Mucosa of gallbladder (tissue), 1 donor: ENCODE measurements at regions not wholly inside any gene's neighbourhood (a gene's known extent, or its start where the extent isn't known, plus 50 kb on each side); places are given as distances from the start of the nearest gene placed in this dataset.
"Not testable (repeated sequence)": the region's sequence is repeated elsewhere in the genome, so short reads cannot be mapped to it uniquely, and the experiment has no call there.

Experiments used
- DNase-seq: peaks from one replicate; pipeline ENCODE4 v3.0.0-alpha.2; 2020; ENCODE audit warnings: low spot score
- donor health status: DM: no; HTN: no; CAD: no.

- DNase-seq: not testable (repeated sequence)
These were observed 116.1 kb upstream of the GJE1 start for GRCh38 chr6:142016666-142017065.

- not testable (repeated sequence) for DNase-seq
These were observed 117.3 kb upstream of the GJE1 start for GRCh38 chr6:142015463-142015862.

DNA sequence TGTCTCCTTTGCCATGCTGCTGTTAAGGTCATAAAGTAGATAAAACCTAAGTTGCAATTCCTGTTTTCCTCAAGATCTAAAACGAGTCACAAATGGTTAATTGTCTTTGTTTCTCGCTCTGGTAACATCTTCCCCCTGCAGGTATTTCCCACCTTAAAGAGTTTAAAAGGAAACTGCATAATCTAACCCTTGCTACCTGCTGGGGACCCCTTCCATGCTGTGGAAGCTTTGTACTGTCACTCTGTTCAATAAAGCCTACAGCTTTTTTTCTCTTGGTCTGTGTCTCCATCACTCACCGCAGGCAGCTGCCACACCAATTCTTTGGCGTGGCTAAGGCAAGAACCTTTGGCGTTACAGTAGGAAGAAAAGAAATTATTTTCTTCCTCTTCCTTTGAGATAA, 117.7 kb upstream of the GJE1 start:
- DNase-seq: no peak

DNA sequence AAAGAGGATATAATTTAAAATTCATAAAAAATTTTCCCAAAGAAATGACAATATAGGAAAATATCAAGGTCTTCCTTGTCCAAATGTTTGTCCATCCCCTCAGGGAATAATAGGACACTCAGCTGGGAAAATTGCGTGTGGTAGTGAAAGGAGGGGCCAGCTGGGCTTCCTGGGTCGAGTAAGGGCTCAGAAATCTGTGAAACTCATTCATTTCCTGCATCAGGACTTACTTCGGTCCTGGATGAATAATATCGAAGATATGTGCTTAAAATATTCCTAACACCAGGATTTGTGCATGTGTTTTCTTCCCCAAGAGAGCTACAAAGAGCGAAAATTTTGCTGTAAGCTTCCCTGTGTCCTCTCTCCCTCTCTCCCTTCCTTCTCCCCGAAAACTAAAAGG, 118.2 kb upstream of the GJE1 start:
- no peak for DNase-seq

DNA sequence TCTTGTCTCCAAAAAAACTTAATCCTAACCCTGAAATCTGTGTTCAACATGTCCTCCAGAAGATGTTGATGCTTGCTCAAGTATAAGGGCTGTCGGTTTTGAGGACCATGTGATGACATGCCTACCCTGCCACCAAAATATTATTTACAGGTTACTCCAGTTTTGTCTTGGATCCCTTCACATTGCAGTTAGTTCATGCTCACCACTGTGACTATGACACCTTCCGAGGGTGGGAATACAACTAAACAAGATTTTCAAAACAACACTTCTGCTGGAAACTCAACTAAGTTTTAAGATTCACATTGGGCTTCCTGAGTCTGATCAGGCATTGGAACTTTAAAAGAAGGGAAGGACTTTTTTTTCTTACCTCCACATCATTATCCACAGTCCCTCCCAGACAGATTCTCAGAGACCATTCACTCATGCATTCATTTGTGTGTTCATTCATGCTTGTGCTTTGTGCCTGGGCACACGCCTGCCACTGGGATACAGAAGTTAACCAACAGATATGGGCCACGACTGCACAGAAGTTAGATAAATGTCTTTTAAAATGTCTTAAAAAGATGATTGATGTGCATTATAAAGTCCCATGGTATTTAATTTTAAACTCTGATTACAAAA, 118.7 kb upstream of the GJE1 start:
- no peak for DNase-seq

GRCh38 chr6:142013287-142013686, 119.4 kb upstream of the GJE1 start:
- DNase-seq: no peak

GRCh38 chr6:142011775-142012174, 121.0 kb upstream of the GJE1 start:
- DNase-seq: no peak

DNA sequence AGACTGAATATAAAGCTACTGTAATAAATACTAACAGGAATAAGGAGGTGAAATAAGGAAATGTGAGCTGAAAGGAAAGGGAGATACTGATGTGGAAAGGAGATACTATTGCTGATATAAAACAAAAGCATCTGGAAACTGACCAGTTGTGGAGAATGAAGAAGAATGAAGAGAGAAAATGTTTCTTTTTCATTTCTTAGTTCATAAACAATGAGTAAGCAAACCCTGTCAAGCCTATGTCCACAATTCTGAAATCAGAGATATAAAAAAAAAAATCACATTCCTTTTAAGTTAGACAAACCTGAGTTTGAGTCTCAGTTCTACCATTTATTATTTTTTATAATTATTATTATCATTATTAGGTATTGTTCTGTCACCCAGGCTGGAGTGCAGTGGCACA, 121.6 kb upstream of the GJE1 start:
- DNase-seq: no peak

DNA sequence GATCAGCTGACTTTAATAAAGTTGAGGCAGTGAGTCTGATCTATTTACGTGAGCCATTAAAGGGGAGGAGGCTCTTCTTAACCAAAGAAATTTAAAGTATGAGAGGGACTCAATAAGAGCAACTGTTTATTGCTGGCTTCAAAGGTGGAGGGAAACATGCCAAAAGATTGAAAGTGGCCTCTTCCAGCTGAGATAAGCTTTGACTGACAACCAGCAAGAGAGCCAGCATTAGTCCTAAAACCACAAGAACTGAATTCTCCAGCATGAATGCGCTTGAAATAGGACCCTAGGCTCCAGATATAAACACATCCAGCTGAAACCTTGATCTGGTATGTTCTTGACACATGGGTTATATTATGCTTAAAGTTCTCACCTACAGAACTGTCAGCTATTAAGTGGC, 123.1 kb upstream of the GJE1 start:
- no peak for DNase-seq

DNA sequence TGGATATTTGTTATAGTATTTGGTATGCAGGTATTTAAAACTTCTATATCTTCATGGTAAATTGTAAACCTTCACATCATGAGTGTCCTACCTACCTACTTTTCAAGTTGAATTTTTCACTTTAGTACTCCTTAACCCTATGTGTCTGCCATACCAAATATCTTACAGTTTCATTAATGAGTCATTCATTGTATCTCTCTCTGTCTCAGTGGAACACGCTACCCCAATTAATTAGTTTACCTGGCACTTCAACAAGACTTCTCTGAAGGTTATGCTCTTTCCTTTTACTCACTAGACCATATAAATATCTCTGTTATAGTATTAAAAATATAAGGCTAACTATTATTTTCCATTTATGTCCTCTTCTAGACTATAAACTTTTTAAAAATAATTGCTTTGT, 123.9 kb upstream of the GJE1 start:
- no peak for DNase-seq

DNA sequence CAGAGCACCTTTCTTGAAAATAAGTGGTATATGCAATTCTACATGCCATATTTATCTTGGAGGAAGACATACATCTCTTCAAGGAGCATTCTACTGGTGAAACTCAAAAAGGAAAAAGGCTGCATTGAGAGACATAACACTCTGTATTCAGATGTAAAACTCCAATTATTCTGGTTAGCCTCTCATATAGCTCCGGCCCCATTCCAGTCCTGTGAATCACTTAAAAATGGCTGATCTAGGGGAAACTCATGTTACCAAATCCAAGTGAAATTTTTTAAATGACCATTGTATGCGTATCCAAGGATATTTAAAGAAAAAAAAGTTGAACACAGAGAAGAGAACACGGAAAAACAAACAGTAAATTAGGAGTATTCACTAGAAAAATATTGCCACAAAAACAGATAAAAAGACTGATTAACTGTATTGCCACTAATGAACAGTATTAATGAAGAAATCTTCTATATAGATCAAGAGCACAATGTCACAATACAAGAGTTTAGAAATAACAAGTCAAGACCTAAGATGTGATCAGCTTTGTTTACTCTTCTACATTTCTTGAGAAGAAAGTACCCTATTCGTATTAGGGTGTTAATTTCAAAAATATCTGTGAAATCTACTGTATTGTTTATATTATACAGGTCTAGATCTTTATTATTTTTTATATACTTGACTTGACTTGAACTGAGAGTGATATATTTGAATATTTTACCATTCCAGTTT, 124.5 kb upstream of the GJE1 start:
- DNase-seq: no peak

DNA sequence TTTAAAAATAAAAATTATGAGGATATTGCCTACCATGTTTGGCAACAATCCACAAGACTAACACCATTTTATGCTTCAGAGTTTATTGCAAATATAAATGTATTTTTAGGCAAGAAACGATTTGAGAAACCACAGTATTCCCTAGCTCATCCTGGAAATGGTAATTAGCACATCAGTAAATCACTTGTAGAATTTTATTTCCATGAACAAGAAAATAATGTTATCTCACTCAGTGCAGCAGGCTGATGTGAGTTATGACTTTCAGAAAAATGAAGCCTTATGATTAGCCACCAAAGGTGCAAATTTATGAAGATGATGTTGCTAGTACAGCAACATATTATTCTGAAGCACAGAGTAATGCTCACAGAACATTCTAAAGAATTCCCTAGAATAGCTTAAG, 127.7 kb upstream of the GJE1 start:
- no peak for DNase-seq

DNA sequence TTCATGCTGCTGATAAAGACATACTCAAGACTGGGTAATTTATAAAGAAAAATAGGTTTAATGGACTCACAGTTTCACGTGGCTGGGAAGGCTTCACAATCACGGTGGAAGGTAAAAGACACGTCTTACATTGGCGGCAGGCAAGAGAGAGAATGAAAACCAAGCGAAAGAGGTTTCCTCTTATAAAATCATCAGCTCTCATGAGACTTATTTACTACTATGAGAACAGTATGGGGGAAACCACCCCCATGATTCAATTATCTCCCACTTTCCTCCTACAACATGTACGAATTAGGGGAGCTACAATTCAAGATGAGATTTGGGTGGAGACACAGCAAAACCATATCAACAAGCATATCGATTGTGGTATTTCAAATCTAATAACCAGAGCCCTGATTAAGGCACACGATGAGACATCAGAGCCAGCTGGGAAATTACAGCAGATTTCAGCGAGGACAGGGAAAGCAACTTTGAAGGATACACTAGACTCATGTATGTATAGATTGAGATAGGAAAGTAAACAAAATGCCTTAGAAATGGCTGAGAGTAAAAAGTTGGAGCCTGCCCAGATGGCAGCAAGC, 129.8 kb upstream of the GJE1 start:
- DNase-seq: no peak

GRCh38 chr6:141996823-141997222, 135.9 kb upstream of the GJE1 start:
- DNase-seq: no peak

DNA sequence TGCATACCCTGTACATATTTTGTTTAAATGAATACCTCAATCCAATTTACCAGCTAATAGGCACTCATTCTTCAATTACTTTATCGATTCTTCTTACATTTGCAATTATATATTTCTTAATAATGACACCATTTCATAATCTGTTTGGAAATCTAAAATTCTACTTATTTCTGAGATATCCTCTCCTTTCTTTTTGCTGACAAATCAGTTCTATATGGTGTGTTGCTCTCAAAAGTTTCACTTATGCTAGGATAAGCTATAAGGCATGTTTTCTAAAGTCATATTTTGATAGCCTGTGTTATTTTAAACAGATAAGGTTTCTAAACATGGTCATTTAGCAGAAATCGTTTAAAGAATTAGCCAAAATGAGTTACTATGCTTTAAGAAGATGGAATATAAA, 140.6 kb upstream of the GJE1 start:
- no peak for DNase-seq

- DNase-seq: no peak
These were observed 141.9 kb upstream of the GJE1 start for GRCh38 chr6:141990840-141991239.

DNA sequence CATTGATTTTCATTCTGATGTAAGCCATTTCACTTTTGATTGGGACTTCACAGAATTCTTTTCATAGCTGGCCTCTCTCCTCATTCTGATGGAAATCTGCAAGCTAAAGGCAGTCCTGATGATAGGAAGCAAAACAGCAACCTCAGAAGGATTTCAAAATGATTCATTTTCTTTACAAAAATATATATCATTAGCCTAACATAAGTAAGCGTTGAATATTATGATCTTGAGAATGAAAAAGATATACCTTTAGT, 143.1 kb upstream of the GJE1 start:
- DNase-seq: no peak

DNA sequence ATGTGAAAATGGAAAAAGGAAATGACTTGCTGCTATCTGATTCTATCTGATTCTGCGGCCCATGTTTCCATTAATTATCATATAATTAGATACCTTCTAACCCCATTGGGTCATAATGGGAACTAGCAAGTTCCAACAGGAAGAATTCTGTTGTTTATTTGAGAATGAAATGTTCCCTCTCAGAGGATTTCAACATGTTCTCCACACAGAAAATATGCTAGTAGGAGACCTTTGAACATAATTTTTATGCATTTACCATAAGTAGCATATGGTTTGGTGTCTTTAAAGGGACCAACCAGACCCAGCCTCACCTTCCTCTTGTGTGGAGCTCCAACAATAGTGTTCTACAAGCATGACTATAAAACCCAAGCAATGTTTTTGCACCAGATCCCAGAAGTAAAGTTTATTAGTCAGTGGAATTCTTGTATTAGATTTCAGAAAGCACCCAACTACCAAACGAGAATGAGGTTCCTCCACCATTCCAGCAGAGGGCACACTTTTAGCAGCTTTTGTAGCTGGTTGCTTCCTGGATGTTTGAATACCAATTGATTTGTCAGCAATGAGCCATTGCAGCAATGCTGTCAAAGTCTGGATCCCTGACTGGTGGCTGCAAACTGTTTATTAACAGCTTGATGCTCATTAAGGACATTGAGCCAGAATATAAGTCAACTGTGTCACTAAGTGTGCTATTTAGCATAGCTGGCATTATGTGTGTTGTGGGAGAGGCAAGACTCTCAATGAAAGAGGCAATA, 143.6 kb upstream of the GJE1 start:
- peak; percentile 22 for DNase-seq

DNA sequence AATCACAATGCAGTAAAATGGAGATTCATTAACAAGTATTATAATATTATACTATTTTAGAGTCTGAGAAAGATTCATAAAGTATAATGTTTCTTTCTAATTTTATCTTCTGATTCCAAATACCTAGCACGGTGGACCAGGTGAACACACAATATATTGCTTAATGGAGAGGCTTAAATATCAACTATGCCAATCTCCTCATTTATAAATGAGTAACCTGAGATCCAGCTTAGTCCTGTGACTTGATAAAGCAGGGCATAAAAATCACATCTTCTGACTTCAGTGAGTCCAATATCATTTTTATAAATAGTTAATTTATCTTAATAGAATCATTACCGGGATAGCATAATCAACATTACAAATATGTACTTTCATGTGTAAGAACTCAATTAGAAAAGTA, 144.4 kb upstream of the GJE1 start:
- no peak for DNase-seq

GRCh38 chr6:141986457-141986856, 146.3 kb upstream of the GJE1 start:
- no peak for DNase-seq

GRCh38 chr6:141981190-141981589, 151.5 kb upstream of the GJE1 start:
- no peak for DNase-seq

DNA sequence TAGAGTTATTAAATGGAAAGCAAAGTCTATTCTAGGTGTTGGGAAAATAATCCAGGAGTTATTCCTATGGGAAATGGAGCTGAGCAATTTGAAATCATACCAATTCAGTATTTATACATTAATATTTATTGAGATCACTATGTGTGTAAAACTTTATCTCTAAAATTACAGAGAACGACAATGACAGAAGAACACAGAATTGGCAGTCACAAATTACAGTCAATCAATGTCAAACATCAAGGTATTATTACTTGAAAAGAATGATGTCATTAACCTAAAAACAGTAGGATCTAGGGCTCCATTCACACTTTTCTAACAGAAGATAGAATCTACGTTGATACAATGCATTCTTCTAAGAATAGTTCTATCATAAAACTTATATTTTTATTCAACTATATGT, 154.9 kb upstream of the GJE1 start:
- no peak for DNase-seq

DNA sequence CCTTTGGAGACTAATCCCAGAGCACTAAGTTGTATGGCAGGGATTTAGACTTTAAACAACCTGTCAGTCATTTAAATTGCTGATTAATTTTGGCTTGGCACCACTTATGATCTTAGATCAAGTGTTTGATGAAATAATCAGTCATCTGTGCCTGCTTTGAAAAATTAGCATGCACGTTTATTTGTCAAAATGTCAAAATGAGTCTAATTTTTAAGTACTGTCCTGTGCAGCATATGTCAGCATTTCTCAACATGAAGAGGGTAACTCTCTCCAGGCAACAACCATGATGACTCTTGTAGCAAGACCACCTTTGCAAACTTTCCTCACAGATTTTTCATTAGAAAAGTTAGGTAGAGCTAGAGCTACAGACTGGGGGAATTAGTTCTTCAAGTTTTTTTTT, 155.7 kb upstream of the GJE1 start:
- DNase-seq: no peak
